TTC549 (cell line): ENCODE measurements at regions not wholly inside any gene's neighbourhood (a gene's known extent, or its start where the extent isn't known, plus 50 kb on each side); places are given as distances from the start of the nearest gene placed in this dataset.

ENCODE experiments used
- FAIRE-seq: peaks from 2 replicates; lab custom pipeline; 2012; peaks lifted over from hg19 to GRCh38; lab: Jason Lieb, UNC

DNA sequence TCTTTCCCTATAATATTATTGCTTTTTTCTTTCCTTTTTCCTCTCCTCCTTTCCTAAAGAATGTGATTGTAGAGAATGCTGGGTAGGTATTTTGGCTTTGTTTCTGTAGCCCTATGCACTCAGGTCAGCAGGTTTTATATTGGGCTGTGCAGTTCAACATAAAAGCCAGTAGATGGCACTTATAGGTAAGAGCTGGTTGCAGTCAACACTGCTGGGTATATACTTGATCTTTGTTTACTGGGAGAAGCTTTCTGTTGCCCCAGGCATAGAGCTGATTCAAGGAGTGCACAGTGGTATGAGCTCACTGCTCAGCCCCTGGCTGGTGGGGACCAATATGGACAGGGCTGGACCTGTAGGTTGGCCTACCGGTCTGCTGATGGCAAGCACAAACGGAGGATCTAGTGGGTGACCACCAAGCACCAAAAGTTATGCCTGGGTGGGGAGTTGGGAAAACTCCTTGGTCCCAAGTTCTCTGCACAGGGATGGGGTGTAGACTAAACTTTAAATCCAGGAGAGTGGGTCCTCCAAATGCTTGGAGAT lies 378.9 kb downstream of the PMP22 start:
- FAIRE-seq = no peak

DNA sequence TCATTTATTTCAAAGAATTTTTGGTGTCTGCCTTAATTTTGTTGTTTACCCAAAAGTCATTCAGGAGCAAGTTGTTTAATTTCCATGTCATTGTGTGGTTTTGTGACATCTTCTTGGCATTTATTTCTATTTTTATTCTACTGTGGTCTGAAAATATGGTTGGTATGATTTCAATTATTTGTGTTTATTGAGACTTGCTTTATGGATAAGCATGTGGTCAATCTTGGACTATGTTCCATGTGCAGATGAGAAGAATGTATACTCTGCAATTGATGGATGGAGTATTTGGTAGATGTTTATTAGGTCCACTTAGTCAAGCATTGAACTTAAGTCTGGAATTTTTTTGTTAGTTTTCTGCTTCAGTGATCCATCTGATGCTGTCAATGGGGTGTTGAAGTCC lies 383.0 kb downstream of the PMP22 start:
- no peak for FAIRE-seq

GRCh38 chr17:14875557-14876412 lies 389.3 kb downstream of the PMP22 start:
- no peak for FAIRE-seq

- FAIRE-seq = no peak
Measured at GRCh38 chr17:14873996-14874395, 391.1 kb downstream of the PMP22 start.

DNA sequence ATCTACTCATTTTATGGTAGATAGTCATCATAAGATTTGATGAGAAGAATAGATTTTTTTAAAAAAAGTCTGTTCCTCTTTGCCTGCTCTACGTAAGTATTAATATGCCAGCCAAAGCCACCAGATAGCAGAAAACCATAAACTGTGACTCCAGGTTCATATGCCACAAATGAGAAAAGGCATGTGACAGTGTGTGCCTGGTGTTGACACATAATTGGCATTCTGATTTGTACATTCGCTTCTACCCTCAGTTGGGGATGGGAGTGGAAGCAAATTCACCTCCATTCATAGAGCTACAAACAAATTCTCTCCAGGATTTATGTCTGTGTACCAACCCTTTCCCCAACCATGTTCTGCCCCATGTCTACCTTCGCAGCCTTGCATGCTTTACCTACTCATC lies 391.6 kb downstream of the PMP22 start:
- FAIRE-seq = no peak

GRCh38 chr17:14871921-14872320 lies 393.2 kb downstream of the PMP22 start:
- no peak for FAIRE-seq

DNA sequence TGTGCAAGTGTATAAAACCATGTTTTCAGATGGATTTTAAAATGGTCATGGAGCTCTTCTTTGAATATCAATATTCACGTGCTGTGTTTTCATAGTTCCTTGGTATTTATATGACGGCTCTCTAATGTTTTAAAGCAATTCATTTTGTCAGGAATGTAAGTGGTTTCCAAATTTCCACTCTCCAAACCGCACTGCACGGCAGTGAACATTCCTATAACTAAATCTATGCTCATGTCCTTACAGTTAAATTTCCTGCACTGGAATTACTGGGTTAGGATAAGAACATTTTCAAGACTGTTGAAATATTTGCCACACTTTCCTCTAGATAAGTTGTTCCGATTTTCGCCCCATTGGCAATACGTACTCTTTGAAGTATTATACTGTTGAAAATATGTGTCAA lies 398.9 kb downstream of the PMP22 start:
- no peak for FAIRE-seq

- FAIRE-seq = no peak
Measured at GRCh38 chr17:14864127-14864526, 401.0 kb downstream of the PMP22 start.

GRCh38 chr17:14859542-14859941 lies 405.6 kb downstream of the PMP22 start:
- no peak for FAIRE-seq

DNA sequence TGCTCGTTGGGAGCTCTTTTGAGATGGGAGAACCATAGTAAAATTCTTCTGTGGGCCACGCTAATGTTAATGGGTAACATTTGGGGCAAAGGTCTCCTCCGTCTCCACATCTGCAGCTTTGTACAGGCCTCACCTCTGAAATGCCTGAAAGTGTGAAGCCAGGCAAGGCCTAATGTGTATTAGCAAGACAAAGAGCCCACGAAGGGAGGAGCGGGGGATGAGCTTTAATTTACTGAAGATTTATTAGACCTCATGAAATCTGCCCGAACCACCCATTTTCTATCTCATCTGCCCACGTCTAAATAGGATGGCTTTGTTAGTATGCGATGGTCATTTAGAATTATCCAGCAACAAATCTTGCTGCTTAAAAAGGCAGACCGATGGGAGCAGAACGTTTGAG lies 408.9 kb downstream of the PMP22 start:
- no peak for FAIRE-seq

DNA sequence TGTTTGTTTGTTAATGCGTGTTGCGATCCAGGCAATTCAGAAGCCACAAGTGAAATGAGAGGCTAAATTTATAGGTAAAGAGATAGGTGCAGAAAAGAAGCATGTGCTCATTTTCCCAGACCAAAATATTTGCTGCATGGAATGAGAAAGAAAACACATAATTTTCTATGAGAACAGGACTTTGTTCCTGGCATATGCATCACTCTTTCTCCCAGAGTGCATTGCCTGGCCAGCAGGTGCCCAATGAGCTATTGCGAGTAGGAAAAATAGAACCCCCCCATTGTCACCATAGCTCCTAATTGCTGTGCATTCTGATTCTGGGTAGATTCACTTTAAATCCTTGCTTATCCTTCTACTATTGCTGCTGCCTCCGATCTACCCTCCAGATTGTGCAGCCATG lies 410.4 kb downstream of the PMP22 start:
- FAIRE-seq = no peak

DNA sequence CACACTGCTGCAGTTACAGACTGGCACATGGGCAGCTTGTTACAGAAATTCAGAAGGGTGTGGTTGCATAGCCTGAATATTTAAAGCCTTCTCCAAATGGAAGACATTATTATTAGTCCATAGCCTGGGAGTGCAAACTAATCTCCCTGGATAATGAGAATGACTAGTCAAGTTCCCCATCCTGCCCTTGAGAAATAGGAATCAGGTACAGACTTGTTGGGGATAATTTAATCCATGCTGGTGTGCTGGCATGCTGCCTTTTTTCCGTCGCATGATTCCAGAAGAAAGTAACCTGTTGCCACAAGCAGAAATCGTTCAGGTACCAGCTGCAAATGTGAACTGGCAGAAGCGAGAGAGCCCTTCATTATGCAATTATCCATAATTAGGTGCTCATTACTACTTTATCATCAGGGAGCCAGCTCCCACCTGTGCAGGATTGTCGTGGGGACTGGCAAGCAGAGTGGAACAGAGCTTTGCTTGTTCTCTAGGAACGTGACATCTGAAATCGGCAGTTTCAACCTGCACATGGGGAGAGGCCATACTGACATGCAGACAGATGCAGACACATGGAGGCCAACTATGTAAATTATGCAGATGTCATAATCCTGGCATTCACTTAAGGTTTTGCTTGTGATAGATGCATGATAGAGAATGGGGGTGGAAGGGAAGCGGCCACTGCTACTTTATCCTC lies 419.4 kb downstream of the PMP22 start:
- no peak for FAIRE-seq

GRCh38 chr17:14843086-14843795 lies 421.9 kb downstream of the PMP22 start:
- no peak for FAIRE-seq

GRCh38 chr17:14840616-14841231 lies 424.4 kb downstream of the PMP22 start:
- no peak for FAIRE-seq

DNA sequence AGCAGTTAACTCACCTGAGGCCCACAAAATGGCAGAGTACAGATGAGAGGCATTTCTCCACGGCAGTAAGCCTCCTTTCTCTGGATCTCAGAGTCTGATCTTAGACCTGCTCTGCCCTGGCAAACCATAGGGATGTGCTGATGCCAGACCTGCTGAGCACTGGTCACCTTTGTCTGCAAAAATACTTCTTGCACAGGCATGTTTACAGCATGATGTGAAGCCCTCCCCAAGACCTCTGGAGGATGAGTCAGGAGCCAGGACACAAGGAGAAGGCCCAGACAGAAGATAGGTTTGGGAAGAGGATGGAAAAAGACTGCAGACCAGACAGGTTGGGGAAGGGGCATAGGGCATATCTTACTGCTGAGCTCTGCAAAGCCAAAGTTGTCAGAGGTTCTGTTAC lies 426.6 kb downstream of the PMP22 start:
- no peak for FAIRE-seq

- FAIRE-seq = no peak
Measured at GRCh38 chr17:14833201-14833785, 431.8 kb downstream of the PMP22 start.

- no peak for FAIRE-seq
Measured at GRCh38 chr17:14831491-14831890, 433.6 kb downstream of the PMP22 start.

DNA sequence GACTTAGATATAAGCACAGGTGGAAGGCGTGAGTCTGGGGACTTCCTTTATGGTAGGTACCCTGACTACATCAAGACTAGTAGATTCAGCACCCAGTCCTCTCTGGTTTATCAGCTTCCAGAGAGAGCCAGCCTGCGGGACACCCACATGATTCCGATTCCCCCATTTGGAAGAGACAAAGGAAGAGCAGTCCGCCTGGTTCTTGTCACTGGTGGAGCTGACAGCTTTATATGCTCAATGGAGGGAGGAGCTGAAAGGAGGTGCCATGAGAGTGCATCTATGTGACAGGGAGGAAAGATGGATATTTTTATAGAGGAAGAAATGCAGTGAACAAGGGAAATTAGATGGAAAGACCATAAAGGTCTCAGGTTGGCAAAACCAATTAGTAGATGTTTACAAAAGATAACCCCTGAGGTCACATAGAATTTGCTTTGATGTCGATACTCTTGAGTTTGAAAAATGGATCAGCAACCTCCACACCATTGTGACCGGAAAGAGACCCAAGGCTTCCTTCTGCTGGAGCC lies 437.7 kb downstream of the PMP22 start:
- no peak for FAIRE-seq

- FAIRE-seq = no peak
Measured at GRCh38 chr17:14826358-14826757, 438.8 kb downstream of the PMP22 start.

GRCh38 chr17:14818469-14818868 lies 446.7 kb downstream of the PMP22 start:
- FAIRE-seq = no peak

- no peak for FAIRE-seq
Measured at GRCh38 chr17:14815079-14815478, 450.0 kb downstream of the PMP22 start.
